GM23338 (cell line): ENCODE measurements at regions not wholly inside any gene's neighbourhood (a gene's known extent, or its start where the extent isn't known, plus 50 kb on each side); places are given as distances from the start of the nearest gene placed in this dataset.

Source experiments
- EZH2 ChIP-seq: fragments of 200-600 bp; sonication (generic); IDR thresholded peaks from one replicate; pipeline ENCODE4 v1.8.0; 2017; ENCODE audit warnings: antibody characterized with exemption, mild to moderate bottlenecking, low read depth; ENCODE audit not compliant: unreplicated experiment
- EZH2phosphoT487 ChIP-seq: fragments of 200-600 bp; sonication (generic); IDR thresholded peaks from one replicate; pipeline ENCODE4 v1.8.1; 2018; ENCODE audit warnings: antibody characterized with exemption; ENCODE audit not compliant: unreplicated experiment
- JUNB ChIP-seq: IDR thresholded peaks from one replicate; pipeline ENCODE4 v1.6.1; 2016; ENCODE audit warnings: antibody characterized with exemption; ENCODE audit not compliant: unreplicated experiment
- NANOG ChIP-seq: IDR thresholded peaks from 2 replicates; pipeline ENCODE4 v1.6.1; 2016; ENCODE audit warnings: antibody characterized with exemption, borderline replicate concordance
- ZNF331 ChIP-seq: fragments of 250-450 bp; sonication (Bioruptor Pico); IDR thresholded peaks from 2 replicates; pipeline ENCODE4 v1.5.0; 2020; ENCODE audit warnings: low read depth, mild to moderate bottlenecking, moderate library complexity
- TF ChIP-seq, protein P1 (sequence below): fragments of 250-450 bp; sonication (Bioruptor Pico); IDR thresholded peaks from 2 replicates; pipeline ENCODE4 v1.5.0; 2020; ENCODE audit warnings: mild to moderate bottlenecking, moderate library complexity
- TF ChIP-seq, protein P2 (sequence below), 2 experiments: fragments of 200-600 bp in 1 of 2; sonication (generic) in 1 of 2; conservative IDR thresholded peaks; 2 replicates each; pipeline versions ENCODE4 v1.5.1 to v1.6.1; 2016 to 2017; ENCODE audit warnings: antibody characterized with exemption in 2 of 2, low read depth in 2 of 2, mild to moderate bottlenecking in 2 of 2, moderate library complexity in 1 of 2
- TF ChIP-seq, protein P3 (sequence below): IDR thresholded peaks from 2 replicates; pipeline ENCODE4 v1.6.1; 2016; ENCODE audit warnings: antibody characterized with exemption

- TF ChIP-seq, protein P1, sequence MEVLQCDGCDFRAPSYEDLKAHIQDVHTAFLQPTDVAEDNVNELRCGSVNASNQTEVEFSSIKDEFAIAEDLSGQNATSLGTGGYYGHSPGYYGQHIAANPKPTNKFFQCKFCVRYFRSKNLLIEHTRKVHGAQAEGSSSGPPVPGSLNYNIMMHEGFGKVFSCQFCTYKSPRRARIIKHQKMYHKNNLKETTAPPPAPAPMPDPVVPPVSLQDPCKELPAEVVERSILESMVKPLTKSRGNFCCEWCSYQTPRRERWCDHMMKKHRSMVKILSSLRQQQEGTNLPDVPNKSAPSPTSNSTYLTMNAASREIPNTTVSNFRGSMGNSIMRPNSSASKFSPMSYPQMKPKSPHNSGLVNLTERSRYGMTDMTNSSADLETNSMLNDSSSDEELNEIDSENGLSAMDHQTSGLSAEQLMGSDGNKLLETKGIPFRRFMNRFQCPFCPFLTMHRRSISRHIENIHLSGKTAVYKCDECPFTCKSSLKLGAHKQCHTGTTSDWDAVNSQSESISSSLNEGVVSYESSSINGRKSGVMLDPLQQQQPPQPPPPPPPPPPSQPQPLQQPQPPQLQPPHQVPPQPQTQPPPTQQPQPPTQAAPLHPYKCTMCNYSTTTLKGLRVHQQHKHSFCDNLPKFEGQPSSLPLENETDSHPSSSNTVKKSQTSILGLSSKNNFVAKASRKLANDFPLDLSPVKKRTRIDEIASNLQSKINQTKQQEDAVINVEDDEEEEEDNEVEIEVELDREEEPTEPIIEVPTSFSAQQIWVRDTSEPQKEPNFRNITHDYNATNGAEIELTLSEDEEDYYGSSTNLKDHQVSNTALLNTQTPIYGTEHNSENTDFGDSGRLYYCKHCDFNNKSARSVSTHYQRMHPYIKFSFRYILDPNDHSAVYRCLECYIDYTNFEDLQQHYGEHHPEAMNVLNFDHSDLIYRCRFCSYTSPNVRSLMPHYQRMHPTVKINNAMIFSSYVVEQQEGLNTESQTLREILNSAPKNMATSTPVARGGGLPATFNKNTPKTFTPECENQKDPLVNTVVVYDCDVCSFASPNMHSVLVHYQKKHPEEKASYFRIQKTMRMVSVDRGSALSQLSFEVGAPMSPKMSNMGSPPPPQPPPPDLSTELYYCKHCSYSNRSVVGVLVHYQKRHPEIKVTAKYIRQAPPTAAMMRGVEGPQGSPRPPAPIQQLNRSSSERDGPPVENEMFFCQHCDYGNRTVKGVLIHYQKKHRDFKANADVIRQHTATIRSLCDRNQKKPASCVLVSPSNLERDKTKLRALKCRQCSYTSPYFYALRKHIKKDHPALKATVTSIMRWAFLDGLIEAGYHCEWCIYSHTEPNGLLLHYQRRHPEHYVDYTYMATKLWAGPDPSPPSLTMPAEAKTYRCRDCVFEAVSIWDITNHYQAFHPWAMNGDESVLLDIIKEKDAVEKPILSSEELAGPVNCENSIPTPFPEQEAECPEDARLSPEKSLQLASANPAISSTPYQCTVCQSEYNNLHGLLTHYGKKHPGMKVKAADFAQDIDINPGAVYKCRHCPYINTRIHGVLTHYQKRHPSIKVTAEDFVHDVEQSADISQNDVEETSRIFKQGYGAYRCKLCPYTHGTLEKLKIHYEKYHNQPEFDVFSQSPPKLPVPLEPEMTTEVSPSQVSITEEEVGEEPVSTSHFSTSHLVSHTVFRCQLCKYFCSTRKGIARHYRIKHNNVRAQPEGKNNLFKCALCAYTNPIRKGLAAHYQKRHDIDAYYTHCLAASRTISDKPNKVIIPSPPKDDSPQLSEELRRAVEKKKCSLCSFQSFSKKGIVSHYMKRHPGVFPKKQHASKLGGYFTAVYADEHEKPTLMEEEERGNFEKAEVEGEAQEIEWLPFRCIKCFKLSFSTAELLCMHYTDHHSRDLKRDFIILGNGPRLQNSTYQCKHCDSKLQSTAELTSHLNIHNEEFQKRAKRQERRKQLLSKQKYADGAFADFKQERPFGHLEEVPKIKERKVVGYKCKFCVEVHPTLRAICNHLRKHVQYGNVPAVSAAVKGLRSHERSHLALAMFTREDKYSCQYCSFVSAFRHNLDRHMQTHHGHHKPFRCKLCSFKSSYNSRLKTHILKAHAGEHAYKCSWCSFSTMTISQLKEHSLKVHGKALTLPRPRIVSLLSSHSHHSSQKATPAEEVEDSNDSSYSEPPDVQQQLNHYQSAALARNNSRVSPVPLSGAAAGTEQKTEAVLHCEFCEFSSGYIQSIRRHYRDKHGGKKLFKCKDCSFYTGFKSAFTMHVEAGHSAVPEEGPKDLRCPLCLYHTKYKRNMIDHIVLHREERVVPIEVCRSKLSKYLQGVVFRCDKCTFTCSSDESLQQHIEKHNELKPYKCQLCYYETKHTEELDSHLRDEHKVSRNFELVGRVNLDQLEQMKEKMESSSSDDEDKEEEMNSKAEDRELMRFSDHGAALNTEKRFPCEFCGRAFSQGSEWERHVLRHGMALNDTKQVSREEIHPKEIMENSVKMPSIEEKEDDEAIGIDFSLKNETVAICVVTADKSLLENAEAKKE (CRISPR knock-in tag): no peak
- no peak for TF ChIP-seq NANOG
- TF ChIP-seq, protein P2, sequence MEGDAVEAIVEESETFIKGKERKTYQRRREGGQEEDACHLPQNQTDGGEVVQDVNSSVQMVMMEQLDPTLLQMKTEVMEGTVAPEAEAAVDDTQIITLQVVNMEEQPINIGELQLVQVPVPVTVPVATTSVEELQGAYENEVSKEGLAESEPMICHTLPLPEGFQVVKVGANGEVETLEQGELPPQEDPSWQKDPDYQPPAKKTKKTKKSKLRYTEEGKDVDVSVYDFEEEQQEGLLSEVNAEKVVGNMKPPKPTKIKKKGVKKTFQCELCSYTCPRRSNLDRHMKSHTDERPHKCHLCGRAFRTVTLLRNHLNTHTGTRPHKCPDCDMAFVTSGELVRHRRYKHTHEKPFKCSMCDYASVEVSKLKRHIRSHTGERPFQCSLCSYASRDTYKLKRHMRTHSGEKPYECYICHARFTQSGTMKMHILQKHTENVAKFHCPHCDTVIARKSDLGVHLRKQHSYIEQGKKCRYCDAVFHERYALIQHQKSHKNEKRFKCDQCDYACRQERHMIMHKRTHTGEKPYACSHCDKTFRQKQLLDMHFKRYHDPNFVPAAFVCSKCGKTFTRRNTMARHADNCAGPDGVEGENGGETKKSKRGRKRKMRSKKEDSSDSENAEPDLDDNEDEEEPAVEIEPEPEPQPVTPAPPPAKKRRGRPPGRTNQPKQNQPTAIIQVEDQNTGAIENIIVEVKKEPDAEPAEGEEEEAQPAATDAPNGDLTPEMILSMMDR (conservative IDR thresholded peaks at IDR 0.05; ENCODE audit: low read depth in 2 of 2): no peak
- TF ChIP-seq EZH2: no peak
- TF ChIP-seq, protein P3, sequence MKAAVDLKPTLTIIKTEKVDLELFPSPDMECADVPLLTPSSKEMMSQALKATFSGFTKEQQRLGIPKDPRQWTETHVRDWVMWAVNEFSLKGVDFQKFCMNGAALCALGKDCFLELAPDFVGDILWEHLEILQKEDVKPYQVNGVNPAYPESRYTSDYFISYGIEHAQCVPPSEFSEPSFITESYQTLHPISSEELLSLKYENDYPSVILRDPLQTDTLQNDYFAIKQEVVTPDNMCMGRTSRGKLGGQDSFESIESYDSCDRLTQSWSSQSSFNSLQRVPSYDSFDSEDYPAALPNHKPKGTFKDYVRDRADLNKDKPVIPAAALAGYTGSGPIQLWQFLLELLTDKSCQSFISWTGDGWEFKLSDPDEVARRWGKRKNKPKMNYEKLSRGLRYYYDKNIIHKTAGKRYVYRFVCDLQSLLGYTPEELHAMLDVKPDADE: no peak
- TF ChIP-seq JUNB: no peak
- no peak for TF ChIP-seq EZH2phosphoT487
- TF ChIP-seq ZNF331 (CRISPR knock-in tag): no peak
These were observed 194.8 kb downstream of the PTPRU start (continued) for GRCh38 chr1:29431138-29431537.
